Neural progenitor cell (in vitro differentiated cells): ENCODE measurements at regions not wholly inside any gene's neighbourhood (a gene's known extent, or its start where the extent isn't known, plus 50 kb on each side); places are given as distances from the start of the nearest gene placed in this dataset.
A peak's percentile ranks its signal among the peaks of the same experiment; 100 is the strongest.

ENCODE experiments used
- DNase-seq: peaks from one replicate; pipeline ENCODE4 v3.0.0-alpha.2; 2016; ENCODE audit warnings: low spot score
- H2AFZ ChIP-seq: fragments of 200-600 bp; sonication (generic); replicated peaks from 2 replicates; pipeline ENCODE4 v1.6.1; 2016; ENCODE audit warnings: antibody characterized with exemption
- H3F3A ChIP-seq: fragments of 200-600 bp; sonication (generic); 2 replicates; pipeline ENCODE4 v1.6.1; 2016; ENCODE audit warnings: antibody characterized with exemption, low read depth
- H3K27ac ChIP-seq: fragments of 200-600 bp; sonication (generic); 2 replicates; pipeline ENCODE4 v1.5.1; 2016; ENCODE audit warnings: mild to moderate bottlenecking
- H3K27me3 ChIP-seq: fragments of 200-600 bp; sonication (generic); 2 replicates; pipeline ENCODE4 v1.6.1; 2016; ENCODE audit warnings: mild to moderate bottlenecking, moderate library complexity
- H3K36me3 ChIP-seq: fragments of 200-600 bp; sonication (generic); 2 replicates; pipeline ENCODE4 v1.5.1; 2016
- H3K4me1 ChIP-seq: fragments of 200-600 bp; sonication (generic); 2 replicates; pipeline ENCODE4 v1.6.1; 2016; ENCODE audit warnings: mixed run types
- H3K4me2 ChIP-seq: fragments of 200-600 bp; sonication (generic); 2 replicates; pipeline ENCODE4 v1.6.1; 2016
- H3K4me3 ChIP-seq: fragments of 200-600 bp; sonication (generic); 2 replicates; pipeline ENCODE4 v1.5.1; 2016
- H3K79me2 ChIP-seq: fragments of 200-600 bp; sonication (generic); 2 replicates; pipeline ENCODE4 v1.6.1; 2016; ENCODE audit warnings: low read depth
- H3K9ac ChIP-seq: fragments of 200-600 bp; sonication (generic); 2 replicates; pipeline ENCODE4 v1.6.1; 2016
- H3K9me3 ChIP-seq: fragments of 200-600 bp; sonication (generic); 2 replicates; pipeline ENCODE4 v1.5.1; 2016; ENCODE audit warnings: low read depth
- H4K20me1 ChIP-seq: fragments of 200-600 bp; sonication (generic); 2 replicates; pipeline ENCODE4 v1.6.1; 2016; ENCODE audit warnings: low read depth
- H3K27ac Mint-ChIP-seq: 3 replicates; pipeline ENCODE4 v1.8.0; 2021; ENCODE audit warnings: mixed read lengths
- H3K27me3 Mint-ChIP-seq: 2 replicates; pipeline ENCODE4 v1.8.0; 2022; ENCODE audit warnings: low read depth, mild to moderate bottlenecking, inconsistent platforms, moderate library complexity, mixed read lengths; ENCODE audit not compliant: insufficient read depth
- H3K36me3 Mint-ChIP-seq: 3 replicates; pipeline ENCODE4 v1.8.0; 2021; ENCODE audit warnings: mixed read lengths
- H3K4me1 Mint-ChIP-seq: 3 replicates; pipeline ENCODE4 v1.8.0; 2021; ENCODE audit warnings: mixed read lengths
- H3K4me3 Mint-ChIP-seq: 3 replicates; pipeline ENCODE4 v1.8.0; 2021; ENCODE audit warnings: mild to moderate bottlenecking, moderate library complexity, mixed read lengths
- H3K9me3 Mint-ChIP-seq: 3 replicates; pipeline ENCODE4 v1.8.0; 2020; ENCODE audit warnings: mixed read lengths
- EZH2 ChIP-seq: fragments of 200-600 bp; sonication (generic); IDR thresholded peaks from 2 replicates; pipeline ENCODE4 v1.6.1; 2017; ENCODE audit warnings: antibody characterized with exemption, mild to moderate bottlenecking, moderate library complexity
- EZH2phosphoT487 ChIP-seq: fragments of 200-600 bp; sonication (generic); IDR thresholded peaks from 2 replicates; pipeline ENCODE4 v1.6.1; 2017; ENCODE audit warnings: antibody characterized with exemption
- TF ChIP-seq, protein P1 (sequence below): fragments of 200-600 bp; sonication (generic); IDR thresholded peaks from 2 replicates; pipeline ENCODE4 v1.5.1; 2017; ENCODE audit warnings: antibody characterized with exemption, mild to moderate bottlenecking

DNA sequence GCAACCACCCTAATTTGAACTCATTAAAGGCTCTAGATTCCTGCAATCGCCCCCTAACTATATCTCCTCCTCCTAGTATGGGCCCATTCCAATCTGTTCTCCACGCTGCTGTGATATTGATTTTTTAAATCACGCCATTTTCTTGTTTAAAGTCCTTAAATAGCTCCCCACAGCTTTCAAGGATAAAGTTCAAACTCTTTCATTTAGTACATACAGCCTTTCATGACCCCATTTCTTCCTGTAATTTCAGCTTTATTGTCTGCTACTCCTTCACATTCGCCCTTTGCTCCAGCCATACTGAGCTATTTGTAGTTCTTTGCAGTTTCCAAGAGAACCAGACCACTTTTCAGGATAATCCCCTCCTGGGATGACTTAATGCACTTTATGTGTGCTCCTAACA lies 118.5 kb downstream of the GC start:
- no peak for DNase-seq

DNA sequence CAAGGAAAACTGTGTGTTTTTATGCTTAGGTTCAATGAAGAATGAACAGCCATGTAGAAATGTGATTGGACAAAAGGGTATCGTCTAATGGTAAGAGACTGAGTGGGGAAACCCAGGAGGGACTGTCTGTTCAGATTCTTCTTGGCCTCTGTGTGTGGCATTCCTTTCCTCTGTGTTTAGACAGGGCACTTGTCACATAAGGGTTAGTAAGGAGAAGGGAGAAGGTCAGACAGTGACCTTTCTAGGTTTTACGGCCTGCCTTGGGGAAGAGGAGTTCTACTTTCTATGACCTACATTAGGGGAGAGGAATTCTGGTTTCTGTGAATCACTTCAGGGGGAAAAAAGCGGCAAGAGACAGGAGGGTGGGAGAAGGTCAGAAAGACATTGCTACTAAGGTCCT lies 119.5 kb downstream of the GC start:
- Mint-ChIP-seq H3K27me3 (peaks cover 13% of the 10 kb centered on the region), H3K4me1 (peaks cover 29% of the 10 kb centered on the region), H3K4me3 (no peak overlapping the region), H3K9me3 (peaks cover 6% of the 10 kb centered on the region), H3K36me3 (no peaks in the 10 kb centered on the region), H3K27ac (peak overlapping the region; percentile 8)
- Histone ChIP-seq H3F3A (no peaks in the 10 kb centered on the region), H3K36me3 (no peaks in the 10 kb centered on the region), H3K4me3 (no peak overlapping the region), H3K4me1 (no peaks in the 10 kb centered on the region), H3K79me2 (no peaks in the 10 kb centered on the region), H3K27me3 (no peaks in the 10 kb centered on the region), H3K9ac (no peak overlapping the region), H3K9me3 (no peaks in the 10 kb centered on the region), H2AFZ (no peak overlapping the region), H3K4me2 (no peak overlapping the region), H3K27ac (no peak overlapping the region), H4K20me1 (no peaks in the 10 kb centered on the region)
- no peak for DNase-seq
- TF ChIP-seq EZH2phosphoT487 (no peak), EZH2 (no peak)
- TF ChIP-seq, protein P1, sequence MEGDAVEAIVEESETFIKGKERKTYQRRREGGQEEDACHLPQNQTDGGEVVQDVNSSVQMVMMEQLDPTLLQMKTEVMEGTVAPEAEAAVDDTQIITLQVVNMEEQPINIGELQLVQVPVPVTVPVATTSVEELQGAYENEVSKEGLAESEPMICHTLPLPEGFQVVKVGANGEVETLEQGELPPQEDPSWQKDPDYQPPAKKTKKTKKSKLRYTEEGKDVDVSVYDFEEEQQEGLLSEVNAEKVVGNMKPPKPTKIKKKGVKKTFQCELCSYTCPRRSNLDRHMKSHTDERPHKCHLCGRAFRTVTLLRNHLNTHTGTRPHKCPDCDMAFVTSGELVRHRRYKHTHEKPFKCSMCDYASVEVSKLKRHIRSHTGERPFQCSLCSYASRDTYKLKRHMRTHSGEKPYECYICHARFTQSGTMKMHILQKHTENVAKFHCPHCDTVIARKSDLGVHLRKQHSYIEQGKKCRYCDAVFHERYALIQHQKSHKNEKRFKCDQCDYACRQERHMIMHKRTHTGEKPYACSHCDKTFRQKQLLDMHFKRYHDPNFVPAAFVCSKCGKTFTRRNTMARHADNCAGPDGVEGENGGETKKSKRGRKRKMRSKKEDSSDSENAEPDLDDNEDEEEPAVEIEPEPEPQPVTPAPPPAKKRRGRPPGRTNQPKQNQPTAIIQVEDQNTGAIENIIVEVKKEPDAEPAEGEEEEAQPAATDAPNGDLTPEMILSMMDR = no peak

More for the DNA sequence above, 118.5 kb downstream of the GC start:
- H3F3A ChIP-seq = no peaks in the 10 kb centered on the region
- H4K20me1 ChIP-seq = no peaks in the 10 kb centered on the region
- H3K4me2 ChIP-seq = no peak overlapping the region
- TF ChIP-seq EZH2 (no peak), EZH2phosphoT487 (no peak)
- TF ChIP-seq, protein P1 = no peak
- H2AFZ ChIP-seq = no peak overlapping the region
- no peaks in the 10 kb centered on the region for H3K4me1 ChIP-seq
- H3K36me3 Mint-ChIP-seq = no peaks in the 10 kb centered on the region
- no peaks in the 10 kb centered on the region for H3K27me3 ChIP-seq
- H3K4me3 ChIP-seq = no peak overlapping the region
- peaks cover 29% of the 10 kb centered on the region for H3K4me1 Mint-ChIP-seq
- no peaks in the 10 kb centered on the region for H3K36me3 ChIP-seq
- H3K27me3 Mint-ChIP-seq = peaks cover 11% of the 10 kb centered on the region
- peak overlapping the region; percentile 9 for H3K27ac Mint-ChIP-seq
- no peak overlapping the region for H3K27ac ChIP-seq
- H3K9me3 Mint-ChIP-seq = peaks cover 6% of the 10 kb centered on the region
- H3K4me3 Mint-ChIP-seq = no peak overlapping the region
- no peaks in the 10 kb centered on the region for H3K9me3 ChIP-seq
- H3K9ac ChIP-seq = no peak overlapping the region
- H3K79me2 ChIP-seq = no peaks in the 10 kb centered on the region

DNA sequence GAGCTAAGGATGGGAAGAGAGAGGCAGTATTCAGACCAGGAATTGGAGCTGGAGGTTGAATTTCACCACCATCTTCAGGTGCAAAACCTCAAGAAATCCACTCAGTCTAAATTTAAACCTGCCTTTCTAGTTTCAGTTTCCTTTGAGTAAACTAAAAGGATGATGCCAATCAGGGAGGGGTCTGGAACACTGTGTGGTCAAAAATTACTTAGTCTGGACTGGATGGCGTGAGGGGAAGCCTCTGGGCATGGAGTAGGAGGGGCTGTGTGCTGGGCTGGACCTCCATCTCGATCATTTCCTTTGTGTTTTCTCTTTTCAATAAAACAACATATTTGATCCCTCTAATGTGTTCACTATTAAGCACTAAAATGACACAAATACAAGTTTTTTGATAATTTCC lies 120.1 kb downstream of the GC start:
- Histone ChIP-seq H3K4me1 (no peaks in the 10 kb centered on the region), H3K79me2 (no peaks in the 10 kb centered on the region), H4K20me1 (no peaks in the 10 kb centered on the region), H3K27me3 (no peaks in the 10 kb centered on the region), H2AFZ (no peak overlapping the region), H3K4me2 (no peak overlapping the region), H3K36me3 (no peaks in the 10 kb centered on the region), H3K27ac (no peak overlapping the region), H3F3A (no peaks in the 10 kb centered on the region), H3K9me3 (no peaks in the 10 kb centered on the region), H3K9ac (no peak overlapping the region), H3K4me3 (no peak overlapping the region)
- no peak for DNase-seq
- TF ChIP-seq EZH2 (no peak), EZH2phosphoT487 (no peak)
- TF ChIP-seq, protein P1 = no peak
- Mint-ChIP-seq H3K27me3 (peaks cover 13% of the 10 kb centered on the region), H3K4me1 (peaks cover 29% of the 10 kb centered on the region), H3K9me3 (peaks cover 6% of the 10 kb centered on the region), H3K36me3 (no peaks in the 10 kb centered on the region), H3K27ac (no peak overlapping the region), H3K4me3 (no peak overlapping the region)

DNA sequence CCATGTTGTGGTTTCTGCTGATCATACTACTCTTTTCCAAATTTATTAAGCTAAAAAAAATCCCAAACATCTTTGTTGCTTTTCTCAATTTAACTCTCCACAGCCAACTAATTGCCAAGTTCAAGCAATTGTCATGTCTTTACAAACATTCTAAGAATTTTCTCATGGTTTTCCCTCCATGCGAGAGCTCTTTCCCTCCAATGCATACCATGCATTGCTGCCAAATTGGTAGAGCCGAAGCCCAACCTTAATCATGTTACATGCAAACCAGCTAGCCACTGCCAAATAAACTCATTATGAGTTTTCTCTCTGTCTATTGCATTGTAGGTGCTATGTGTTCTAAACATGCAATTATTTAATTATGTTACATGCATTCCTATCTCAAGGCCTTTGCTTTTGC lies 123.9 kb downstream of the GC start:
- H3K27ac ChIP-seq = no peak overlapping the region
- TF ChIP-seq, protein P1 = no peak
- TF ChIP-seq EZH2phosphoT487 (no peak), EZH2 (no peak)
- no peak overlapping the region for H3K27ac Mint-ChIP-seq
- no peaks in the 10 kb centered on the region for H3K4me1 ChIP-seq
- H3K9me3 ChIP-seq = no peaks in the 10 kb centered on the region
- peaks cover 6% of the 10 kb centered on the region for H3K27me3 Mint-ChIP-seq
- peaks cover 16% of the 10 kb centered on the region for H3K4me1 Mint-ChIP-seq
- H3F3A ChIP-seq = no peaks in the 10 kb centered on the region
- H3K36me3 ChIP-seq = no peaks in the 10 kb centered on the region
- peaks cover 6% of the 10 kb centered on the region for H3K9me3 Mint-ChIP-seq
- no peak overlapping the region for H3K4me3 ChIP-seq
- no peaks in the 10 kb centered on the region for H3K36me3 Mint-ChIP-seq
- H3K4me3 Mint-ChIP-seq = no peak overlapping the region
- H3K4me2 ChIP-seq = no peak overlapping the region
- no peak overlapping the region for H3K9ac ChIP-seq
- H3K79me2 ChIP-seq = no peaks in the 10 kb centered on the region
- DNase-seq = no peak
- H2AFZ ChIP-seq = no peak overlapping the region
- no peaks in the 10 kb centered on the region for H3K27me3 ChIP-seq
- H4K20me1 ChIP-seq = no peaks in the 10 kb centered on the region
